A673 (cell line): ENCODE measurements at regions not wholly inside any gene's neighbourhood (a gene's known extent, or its start where the extent isn't known, plus 50 kb on each side); places are given as distances from the start of the nearest gene placed in this dataset.

Experiments
- CTCF ChIP-seq: fragments of 300-800, 200-600 bp; sonication (generic); conservative IDR thresholded peaks from 2 replicates; pipeline ENCODE4 v1.5.1; 2017; ENCODE audit warnings: low read depth, mild to moderate bottlenecking, antibody characterized with exemption, low read length, moderate library complexity, mixed read lengths
- EZH2 ChIP-seq: fragments of 200-600 bp; sonication (generic); IDR thresholded peaks from 2 replicates; pipeline ENCODE4 v1.6.1; 2017; ENCODE audit warnings: borderline replicate concordance, low read depth, mild to moderate bottlenecking, mixed read lengths, antibody characterized with exemption, low read length; ENCODE audit not compliant: poor library complexity, severe bottlenecking

- no peak for TF ChIP-seq CTCF
- no peak for TF ChIP-seq EZH2
Measured at GRCh38 chr16:55107851-55108250, 177.2 kb downstream of the IRX5 start.
